CD14-positive monocyte (primary cell): ENCODE measurements at regions not wholly inside any gene's neighbourhood (a gene's known extent, or its start where the extent isn't known, plus 50 kb on each side); places are given as distances from the start of the nearest gene placed in this dataset.

Experiments used
- DNase-seq, 3 donors: peaks; one replicate each; pipeline ENCODE4 v3.0.0-alpha.2; 2011 to 2022
- H2AFZ ChIP-seq: 2 replicates; pipeline ENCODE4 v1.6.0; 2012; ENCODE audit warnings: mild to moderate bottlenecking, low read depth, low read length, inconsistent platforms; ENCODE audit not compliant: insufficient read depth, poor library complexity, severe bottlenecking
- H3K27ac ChIP-seq, 2 donors: 1 replicate in 1 of 2; 2 replicates in 1 of 2; pipeline ENCODE4 v1.5.1; 2012 to 2013; ENCODE audit warnings: low read length in 2 of 2, control low read depth in 1 of 2, inconsistent platforms in 1 of 2, low read depth in 1 of 2, mild to moderate bottlenecking in 1 of 2
- H3K27me3 ChIP-seq, 2 donors: one replicate each; pipeline versions ENCODE4 v1.6.0 to v1.6.1; 2011 to 2013; ENCODE audit warnings: low read length in 2 of 2; ENCODE audit not compliant: control insufficient read depth in 2 of 2, insufficient read depth in 2 of 2
- H3K36me3 ChIP-seq, 2 donors: replicated peaks in 1 of 2; 1 replicate in 1 of 2; 2 replicates in 1 of 2; pipeline versions ENCODE4 v1.5.1 to v1.6.1; 2012 to 2013; ENCODE audit warnings: low read length in 2 of 2, control low read depth in 1 of 2, inconsistent platforms in 1 of 2, mild to moderate bottlenecking in 1 of 2; ENCODE audit not compliant: insufficient read depth in 2 of 2, control insufficient read depth in 1 of 2
- H3K4me1 ChIP-seq, 2 donors: 1 replicate in 1 of 2; 2 replicates in 1 of 2; pipeline versions ENCODE4 v1.5.1 to v1.6.1; 2012 to 2013; ENCODE audit warnings: low read length in 2 of 2, control low read depth in 1 of 2, inconsistent platforms in 1 of 2, mild to moderate bottlenecking in 1 of 2, moderate library complexity in 1 of 2; ENCODE audit not compliant: insufficient read depth in 2 of 2, control insufficient read depth in 1 of 2
- H3K4me2 ChIP-seq: replicated peaks from 2 replicates; pipeline ENCODE3; 2012; ENCODE audit warnings: low read length, moderate library complexity, mild to moderate bottlenecking; ENCODE audit not compliant: poor library complexity, severe bottlenecking; ENCODE audit errors: extremely low read depth
- H3K4me3 ChIP-seq, 3 experiments: fragments of 200-600 bp in 1 of 3; sonication (generic) in 1 of 3; replicated peaks in 1 of 3; 1 replicate in 2 of 3; 2 replicates in 1 of 3; pipeline ENCODE4 v1.5.1; 2011 to 2013; ENCODE audit warnings: low read length in 3 of 3, mild to moderate bottlenecking in 3 of 3, control low read depth in 2 of 3, low read depth in 2 of 3, inconsistent platforms in 1 of 3, moderate library complexity in 1 of 3
- H3K79me2 ChIP-seq: 2 replicates; pipeline ENCODE4 v1.6.0; 2012; ENCODE audit warnings: mild to moderate bottlenecking, control low read depth, inconsistent platforms, low read length, moderate library complexity; ENCODE audit not compliant: insufficient read depth
- H3K9ac ChIP-seq: 2 replicates; pipeline ENCODE4 v1.6.0; 2017; ENCODE audit warnings: low read length, mild to moderate bottlenecking; ENCODE audit not compliant: insufficient read depth, poor library complexity, severe bottlenecking
- H3K9me3 ChIP-seq, 2 donors: replicated peaks in 1 of 2; 1 replicate in 1 of 2; 2 replicates in 1 of 2; pipeline versions ENCODE4 v1.5.1 to v1.6.1; 2012 to 2013; ENCODE audit warnings: low read length in 2 of 2, control low read depth in 1 of 2; ENCODE audit not compliant: control insufficient read depth in 1 of 2, insufficient read depth in 1 of 2
- H4K20me1 ChIP-seq: 2 replicates; pipeline ENCODE4 v1.6.0; 2012; ENCODE audit warnings: mild to moderate bottlenecking, low read length, control low read depth, moderate library complexity; ENCODE audit not compliant: insufficient read depth
- H3K27ac Mint-ChIP-seq, 7 donors: one replicate each; pipeline ENCODE4 v1.8.0; 2020; ENCODE audit warnings: mild to moderate bottlenecking in 7 of 7, mixed read lengths in 7 of 7, moderate library complexity in 6 of 7, inconsistent platforms in 2 of 7
- H3K27me3 Mint-ChIP-seq, 3 donors: one replicate each; pipeline ENCODE4 v1.8.0; 2021 to 2022; ENCODE audit warnings: low read depth in 3 of 3, mild to moderate bottlenecking in 3 of 3, mixed read lengths in 3 of 3, moderate library complexity in 3 of 3, inconsistent platforms in 1 of 3
- H3K36me3 Mint-ChIP-seq, 2 donors: one replicate each; pipeline ENCODE4 v1.8.0; 2020; ENCODE audit warnings: mixed read lengths in 2 of 2, inconsistent platforms in 1 of 2, mild to moderate bottlenecking in 1 of 2
- H3K4me1 Mint-ChIP-seq: one replicate; pipeline ENCODE4 v1.8.0; 2020; ENCODE audit warnings: mild to moderate bottlenecking, mixed read lengths
- H3K4me3 Mint-ChIP-seq, 2 donors: one replicate each; pipeline ENCODE4 v1.8.0; 2020; ENCODE audit warnings: mild to moderate bottlenecking in 2 of 2, mixed read lengths in 2 of 2, moderate library complexity in 1 of 2
- H3K9me3 Mint-ChIP-seq, 7 donors: one replicate each; pipeline ENCODE4 v1.8.0; 2020 to 2022; ENCODE audit warnings: mixed read lengths in 7 of 7, mild to moderate bottlenecking in 6 of 7, moderate library complexity in 6 of 7, inconsistent platforms in 2 of 7
- WGBS: methylation state at CpG from one replicate; pipeline ENCODE4 v1.1.5; 2013; ENCODE audit warnings: missing lambda C conversion rate; ENCODE audit not compliant: insufficient coverage; 5-methylcytosine and 5-hydroxymethylcytosine counted together
- intact Hi-C, 2 donors: fragments of 100-400 bp; cut with micrococcal nuclease; formaldehyde crosslinking; loops; one replicate each; pipeline versions ENCODE4 v1.15.0 to v1.15.1; 2023
- TF ChIP-seq, protein P1 (sequence below): fragments of 200-600 bp; IDR thresholded peaks from one replicate; pipeline ENCODE4 v1.8.0; 2022; ENCODE audit warnings: antibody characterized with exemption, mild to moderate bottlenecking

DNA sequence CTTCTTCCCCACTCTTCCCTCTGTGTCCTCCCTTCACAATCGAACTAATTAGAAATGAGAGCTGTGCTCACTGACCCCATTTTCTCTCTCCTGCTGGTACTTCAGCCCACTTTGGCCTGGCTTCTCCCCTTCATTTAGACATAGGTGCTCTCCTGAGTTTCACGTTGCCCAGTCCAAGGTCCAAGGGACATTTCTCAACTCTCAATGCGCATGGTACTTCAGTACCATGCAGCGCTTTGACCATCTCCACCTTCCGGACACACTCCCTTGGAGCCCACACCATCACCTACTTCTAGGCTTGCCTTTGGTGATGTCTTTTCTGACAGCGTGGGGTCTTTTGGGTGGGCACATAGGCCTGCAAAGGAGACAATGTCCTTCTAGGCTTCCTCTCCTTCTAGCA lies 99.7 kb downstream of the ABHD5 start:
- Histone ChIP-seq H3K9me3 (no peaks in the 10 kb centered on the region), H3K4me3 (no peak overlapping the region), H4K20me1 (no peaks in the 10 kb centered on the region), H3K36me3 (no peaks in the 10 kb centered on the region), H3K4me1 (no peaks in the 10 kb centered on the region), H3K4me2 (no peak overlapping the region), H2AFZ (no peak overlapping the region), H3K79me2 (no peaks in the 10 kb centered on the region), H3K27ac (no peak overlapping the region), H3K27me3 (no peaks in the 10 kb centered on the region), H3K9ac (no peak overlapping the region)
- Mint-ChIP-seq H3K27me3 (peaks cover 4 to 8% (median 4%) of the 10 kb centered on the region in 3 donors), H3K36me3 (no peaks in the 10 kb centered on the region), H3K4me1 (no peaks in the 10 kb centered on the region), H3K9me3 (peaks cover 0 to 3% (median 0%) of the 10 kb centered on the region in 7 donors), H3K27ac (no peak overlapping the region), H3K4me3 (no peak overlapping the region)
- WGBS: 94% methylated on average over 4 of the region's 6 CpGs
- DNase-seq: no peak
- TF ChIP-seq, protein P1, sequence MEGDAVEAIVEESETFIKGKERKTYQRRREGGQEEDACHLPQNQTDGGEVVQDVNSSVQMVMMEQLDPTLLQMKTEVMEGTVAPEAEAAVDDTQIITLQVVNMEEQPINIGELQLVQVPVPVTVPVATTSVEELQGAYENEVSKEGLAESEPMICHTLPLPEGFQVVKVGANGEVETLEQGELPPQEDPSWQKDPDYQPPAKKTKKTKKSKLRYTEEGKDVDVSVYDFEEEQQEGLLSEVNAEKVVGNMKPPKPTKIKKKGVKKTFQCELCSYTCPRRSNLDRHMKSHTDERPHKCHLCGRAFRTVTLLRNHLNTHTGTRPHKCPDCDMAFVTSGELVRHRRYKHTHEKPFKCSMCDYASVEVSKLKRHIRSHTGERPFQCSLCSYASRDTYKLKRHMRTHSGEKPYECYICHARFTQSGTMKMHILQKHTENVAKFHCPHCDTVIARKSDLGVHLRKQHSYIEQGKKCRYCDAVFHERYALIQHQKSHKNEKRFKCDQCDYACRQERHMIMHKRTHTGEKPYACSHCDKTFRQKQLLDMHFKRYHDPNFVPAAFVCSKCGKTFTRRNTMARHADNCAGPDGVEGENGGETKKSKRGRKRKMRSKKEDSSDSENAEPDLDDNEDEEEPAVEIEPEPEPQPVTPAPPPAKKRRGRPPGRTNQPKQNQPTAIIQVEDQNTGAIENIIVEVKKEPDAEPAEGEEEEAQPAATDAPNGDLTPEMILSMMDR: no peak
- intact Hi-C loops: no loop called here

DNA sequence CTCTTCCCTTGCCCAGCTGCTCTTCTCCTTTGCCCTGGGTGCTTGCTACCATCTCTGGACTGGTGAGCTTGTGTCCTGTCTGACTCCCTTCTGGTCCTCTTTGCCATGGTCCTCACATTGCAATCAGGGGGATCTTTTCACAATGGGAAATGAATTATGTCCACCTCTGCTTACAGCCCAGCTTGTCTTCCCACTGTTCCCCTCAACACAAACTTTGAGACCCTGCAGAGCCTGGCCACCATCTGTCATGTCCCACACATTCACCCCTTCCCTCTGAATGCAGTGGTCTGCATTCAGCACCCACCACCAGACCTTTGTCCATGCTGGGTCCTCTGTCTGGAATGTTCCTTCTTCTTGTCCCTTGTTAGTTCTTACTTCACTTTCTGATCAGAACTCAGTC lies 100.5 kb downstream of the ABHD5 start:
- intact Hi-C loops: no loop called here
- no peak overlapping the region for H3K4me2 ChIP-seq
- TF ChIP-seq, protein P1: no peak
- Mint-ChIP-seq H3K4me1 (peaks cover 7% of the 10 kb centered on the region), H3K9me3 (peaks cover 0 to 3% (median 0%) of the 10 kb centered on the region in 7 donors), H3K4me3 (no peak overlapping the region), H3K36me3 (no peaks in the 10 kb centered on the region), H3K27ac (no peak overlapping the region), H3K27me3 (peaks cover 4 to 8% (median 6%) of the 10 kb centered on the region in 3 donors)
- H2AFZ ChIP-seq: no peak overlapping the region
- no peak overlapping the region for H3K9ac ChIP-seq
- H3K79me2 ChIP-seq: no peaks in the 10 kb centered on the region
- no peak for DNase-seq
- H3K36me3 ChIP-seq: no peaks in the 10 kb centered on the region
- no peak overlapping the region for H3K27ac ChIP-seq
- no peaks in the 10 kb centered on the region for H3K27me3 ChIP-seq
- no peaks in the 10 kb centered on the region for H3K4me1 ChIP-seq
- H4K20me1 ChIP-seq: no peaks in the 10 kb centered on the region
- H3K4me3 ChIP-seq: no peak overlapping the region
- H3K9me3 ChIP-seq: no peaks in the 10 kb centered on the region
